ENCODE measurements at regions not wholly inside any gene's neighbourhood (a gene's known extent, or its start where the extent isn't known, plus 50 kb on each side); places are given as distances from the start of the nearest gene placed in this dataset.

GRCh38 chr22:44555597-44555996 lies 57.6 kb upstream of the RTL6 start:
- POLR2A ChIA-PET, result no interaction called here
- intact Hi-C loops (cut with micrococcal nuclease), result no loop called here
- ATAC-seq (no peak), DNase-seq (ENCODE audit: low read depth, low spot score) (no peak)
- Histone ChIP-seq H3K4me2 (ENCODE audit: low read length) (no peak overlapping the region), H3K79me2 (ENCODE audit: insufficient read depth, low read length) (no peaks in the 10 kb centered on the region), H3K9me3 (ENCODE audit: control insufficient read depth in 1 of 2, insufficient read depth in 1 of 2, low read depth in 1 of 2, low read length in 2 of 2) (no peaks in the 10 kb centered on the region), H4K20me1 (ENCODE audit: insufficient read depth) (no peaks in the 10 kb centered on the region), H3K27me3 (ENCODE audit: insufficient read depth, low read length) (peaks cover 15% of the 10 kb centered on the region; the same call in 1 of the 2 replicates), H3K4me3 (replicated peaks in 1 of 2; ENCODE audit: low read depth in 1 of 2, low read length in 2 of 2) (no peak overlapping the region), H3K4me1 (ENCODE audit: control insufficient read depth in 1 of 2, insufficient read depth in 2 of 2, low read length in 2 of 2) (peaks cover 0 to 6% of the 10 kb centered on the region in 2 experiments; a peak in 1 of 4 replicates), H3K27ac (ENCODE audit: low read depth, low read length) (no peak overlapping the region), H3K36me3 (ENCODE audit: control insufficient read depth in 1 of 2, insufficient read depth in 2 of 2, low read length in 2 of 2) (no peaks in the 10 kb centered on the region), H3K9me2 (ENCODE audit: insufficient read depth) (no peaks in the 10 kb centered on the region), H2AFZ (ENCODE audit: low read depth, low read length, poor library complexity, severe bottlenecking) (no peak overlapping the region), H3K9ac (ENCODE audit: low read length) (no peak overlapping the region)
- CTCF ChIA-PET, result no interaction called here
- TF ChIP-seq MAX (IDR thresholded peaks at IDR 0.05) (no peak), TCF7L2 (IDR thresholded peaks at IDR 0.05; ENCODE audit: borderline replicate concordance, extremely low read depth, insufficient read depth, insufficient read length) (no peak)
- BruUV-seq (replicated peaks), result no TSS peak
- RAD21 ChIA-PET (ENCODE audit: low non-redundant PET in 1 of 2, low total read pairs in 2 of 2, uncharacterized antibody in 2 of 2, unreplicated experiment in 2 of 2), result no interaction called here

- no peaks in the 10 kb centered on the region for H3K9me2 ChIP-seq (ENCODE audit: insufficient read depth)
- no TSS peak for BruUV-seq (replicated peaks)
- TF ChIP-seq SP1 (IDR thresholded peaks at IDR 0.05; ENCODE audit: low read depth), result no peak
- TF ChIP-seq ZNF274 (IDR thresholded peaks at IDR 0.05; ENCODE audit: low read depth, low read length), result no peak
- no peak for TF ChIP-seq SRF (IDR thresholded peaks at IDR 0.05; ENCODE audit: low read depth)
- TF ChIP-seq POLR2A (IDR thresholded peaks at IDR 0.05; ENCODE audit: borderline replicate concordance, extremely low read depth, insufficient read depth, insufficient read length), result no peak
- no peak for TF ChIP-seq SIN3A (IDR thresholded peaks at IDR 0.05; ENCODE audit: low read depth)
- TF ChIP-seq ELF1 (IDR thresholded peaks at IDR 0.05; ENCODE audit: borderline replicate concordance, low read depth), result no peak
- no peak for TF ChIP-seq POLR2AphosphoS5 (IDR thresholded peaks at IDR 0.05; ENCODE audit: low read depth, low read length)
- TF ChIP-seq TCF7L2 (IDR thresholded peaks at IDR 0.05; ENCODE audit: borderline replicate concordance, extremely low read depth, insufficient read depth, insufficient read length), result no peak
- no peak for TF ChIP-seq EGR1 (IDR thresholded peaks at IDR 0.05; ENCODE audit: low read depth)
- TF ChIP-seq FOSL1 (IDR thresholded peaks at IDR 0.05; ENCODE audit: low read depth), result no peak
- TF ChIP-seq EZH2 (IDR thresholded peaks at IDR 0.05), result no peak
- TF ChIP-seq MAX (IDR thresholded peaks at IDR 0.05), result no peak
- TF ChIP-seq RAD21 (IDR thresholded peaks at IDR 0.05; ENCODE audit: low read depth), result no peak
- no peak for TF ChIP-seq CTCF (IDR thresholded peaks at IDR 0.05 in 2 of 3, conservative IDR thresholded peaks at IDR 0.05 in 1 of 3; ENCODE audit: borderline replicate concordance in 1 of 3, insufficient read depth in 1 of 3, low read depth in 2 of 3, low read length in 2 of 3)
- TF ChIP-seq CEBPB (IDR thresholded peaks at IDR 0.05; ENCODE audit: low read depth), result no peak
- TF ChIP-seq ZBTB33 (IDR thresholded peaks at IDR 0.05; ENCODE audit: extremely low read depth, insufficient replicate concordance, low read length), result no peak
- CTCF ChIA-PET, result no interaction called here
- H3K4me1 ChIP-seq (ENCODE audit: control insufficient read depth in 1 of 2, insufficient read depth in 2 of 2, low read length in 2 of 2), result peaks cover 0 to 6% of the 10 kb centered on the region in 2 experiments; a peak in 1 of 4 replicates
- intact Hi-C loops (cut with micrococcal nuclease), result no loop called here
- H3K9ac ChIP-seq (ENCODE audit: low read length), result no peak overlapping the region
- H3K4me3 ChIP-seq (replicated peaks in 1 of 2; ENCODE audit: low read depth in 1 of 2, low read length in 2 of 2), result no peak overlapping the region
- peaks cover 15% of the 10 kb centered on the region; the same call in 1 of the 2 replicates for H3K27me3 ChIP-seq (ENCODE audit: insufficient read depth, low read length)
- no peak overlapping the region for H3K27ac ChIP-seq (ENCODE audit: low read depth, low read length)
- POLR2A ChIA-PET, result no interaction called here
- no peak for ATAC-seq
- no peaks in the 10 kb centered on the region for H3K9me3 ChIP-seq (ENCODE audit: control insufficient read depth in 1 of 2, insufficient read depth in 1 of 2, low read depth in 1 of 2, low read length in 2 of 2)
- no peak overlapping the region for H2AFZ ChIP-seq (ENCODE audit: low read depth, low read length, poor library complexity, severe bottlenecking)
- RAD21 ChIA-PET (ENCODE audit: low non-redundant PET in 1 of 2, low total read pairs in 2 of 2, uncharacterized antibody in 2 of 2, unreplicated experiment in 2 of 2), result no interaction called here
- H3K36me3 ChIP-seq (ENCODE audit: control insufficient read depth in 1 of 2, insufficient read depth in 2 of 2, low read length in 2 of 2), result no peaks in the 10 kb centered on the region
- no peak for DNase-seq (ENCODE audit: low read depth, low spot score)
- no peak overlapping the region for H3K4me2 ChIP-seq (ENCODE audit: low read length)
- H3K79me2 ChIP-seq (ENCODE audit: insufficient read depth, low read length), result no peaks in the 10 kb centered on the region
- H4K20me1 ChIP-seq (ENCODE audit: insufficient read depth), result no peaks in the 10 kb centered on the region
These were observed 57.0 kb upstream of the RTL6 start for GRCh38 chr22:44555046-44555445.
